Esophagus muscularis mucosa (tissue), 4 donors: ENCODE measurements at regions not wholly inside any gene's neighbourhood (a gene's known extent, or its start where the extent isn't known, plus 50 kb on each side); places are given as distances from the start of the nearest gene placed in this dataset.

Source experiments
- DNase-seq: peaks from one replicate; pipeline ENCODE4 v3.0.0-alpha.2; 2017; ENCODE audit errors: extremely low spot score
- H3K27ac ChIP-seq, 4 donors: fragments of 200-600 bp; sonication (generic); replicated peaks in 1 of 4; 1 replicate in 3 of 4; 2 replicates in 1 of 4; pipeline ENCODE4 v1.5.1; 2016 to 2019; ENCODE audit warnings: mild to moderate bottlenecking in 1 of 4
- H3K27me3 ChIP-seq, 4 donors: fragments of 200-600 bp; sonication (generic); one replicate each; pipeline versions ENCODE4 v1.5.1 to v1.6.0; 2016 to 2019
- H3K36me3 ChIP-seq, 4 donors: fragments of 200-600 bp; sonication (generic); one replicate each; pipeline ENCODE4 v1.5.1; 2016 to 2019
- H3K4me1 ChIP-seq, 4 donors: fragments of 200-600 bp; sonication (generic); one replicate each; pipeline ENCODE4 v1.5.1; 2016 to 2019
- H3K4me3 ChIP-seq, 4 donors: fragments of 200-600 bp; sonication (generic); 1 replicate in 2 of 4; 2 replicates in 2 of 4; pipeline ENCODE4 v1.5.1; 2016 to 2019; ENCODE audit warnings: mild to moderate bottlenecking in 4 of 4, moderate library complexity in 1 of 4
- H3K9me3 ChIP-seq, 4 donors: fragments of 200-600 bp; sonication (generic); 1 replicate in 3 of 4; 2 replicates in 1 of 4; pipeline ENCODE4 v1.5.1; 2016 to 2019
- CTCF ChIP-seq, 3 experiments: fragments of 200-600 bp in 2 of 3; fragments of 450-650 bp in 1 of 3; sonication (generic) in 2 of 3; IDR thresholded peaks; one replicate each; pipeline ENCODE4 v1.5.1; 2017 to 2019; ENCODE audit warnings: antibody characterized with exemption in 3 of 3, mild to moderate bottlenecking in 2 of 3, moderate library complexity in 1 of 3
- EP300 ChIP-seq: sonication (generic); formaldehyde crosslinking; IDR thresholded peaks from one replicate; pipeline ENCODE4 v1.6.1; 2017; ENCODE audit warnings: antibody characterized with exemption
- POLR2A ChIP-seq: fragments of 450-650 bp; IDR thresholded peaks from one replicate; pipeline ENCODE4 v1.6.1; 2017; ENCODE audit warnings: antibody characterized with exemption, moderate library complexity, mild to moderate bottlenecking, low read depth
- POLR2AphosphoS5 ChIP-seq, 2 donors: sonication (generic); formaldehyde crosslinking; IDR thresholded peaks; one replicate each; pipeline ENCODE4 v1.6.1; 2017; ENCODE audit warnings: antibody characterized with exemption in 2 of 2
- WGBS: methylation state at CpG from one replicate; pipeline ENCODE4 v1.1.5; 2018; 5-methylcytosine and 5-hydroxymethylcytosine counted together
- intact Hi-C: fragments of 100-400 bp; cut with DNase I; formaldehyde crosslinking; loops from one replicate; pipeline ENCODE4 v1.15.1; 2023

DNA sequence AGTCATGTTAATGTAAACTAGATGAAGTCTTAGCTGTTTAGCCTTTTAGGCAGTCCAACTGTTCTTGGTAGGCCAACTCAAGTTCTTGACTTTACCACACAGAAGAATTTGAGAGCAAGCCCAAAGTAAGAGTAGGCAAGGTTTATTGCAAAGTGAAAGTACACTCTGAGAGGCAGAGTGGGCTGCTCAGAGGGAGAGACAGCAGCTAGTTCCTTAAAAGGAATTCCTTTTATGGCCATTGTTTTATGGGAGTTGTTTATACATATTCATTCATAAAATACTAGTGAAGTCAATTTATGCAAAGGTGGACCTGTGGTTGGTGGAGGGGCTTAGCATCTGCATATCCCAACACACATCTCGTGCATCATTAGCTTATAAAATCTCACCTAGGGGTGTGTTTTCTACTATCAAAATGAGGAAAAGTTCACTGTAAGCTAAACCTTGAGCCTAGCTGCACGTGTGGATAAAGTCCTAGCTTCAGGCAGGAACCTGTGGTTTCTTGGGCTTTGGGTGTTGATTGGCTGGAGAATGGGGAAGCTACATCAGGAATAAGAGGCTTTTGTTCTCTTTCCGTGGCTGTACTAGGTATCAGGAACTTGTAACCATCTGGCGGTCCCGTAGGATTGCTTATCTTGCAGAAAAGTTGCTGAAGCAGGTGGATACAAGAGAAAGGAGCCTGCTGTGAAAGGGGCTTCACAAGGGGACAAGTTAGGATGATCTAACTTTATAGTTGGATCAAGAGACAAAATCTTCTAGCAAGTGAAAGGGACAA, 110.4 kb upstream of the GULP1 start:
- intact Hi-C loops: no loop called here
- H3K9me3 ChIP-seq: no peaks in the 10 kb centered on the region
- TF ChIP-seq POLR2A (no peak), CTCF (IDR thresholded peaks at IDR 0.05) (no peak), POLR2AphosphoS5 (IDR thresholded peaks at IDR 0.05) (no peak), EP300 (no peak)
- 76% methylated on average over 5 of the region's 5 CpGs for WGBS
- no peak for DNase-seq
- no peaks in the 10 kb centered on the region for H3K4me1 ChIP-seq
- no peaks in the 10 kb centered on the region for H3K36me3 ChIP-seq
- H3K27ac ChIP-seq: no peak overlapping the region
- no peak overlapping the region for H3K4me3 ChIP-seq
- H3K27me3 ChIP-seq: no peaks in the 10 kb centered on the region

DNA sequence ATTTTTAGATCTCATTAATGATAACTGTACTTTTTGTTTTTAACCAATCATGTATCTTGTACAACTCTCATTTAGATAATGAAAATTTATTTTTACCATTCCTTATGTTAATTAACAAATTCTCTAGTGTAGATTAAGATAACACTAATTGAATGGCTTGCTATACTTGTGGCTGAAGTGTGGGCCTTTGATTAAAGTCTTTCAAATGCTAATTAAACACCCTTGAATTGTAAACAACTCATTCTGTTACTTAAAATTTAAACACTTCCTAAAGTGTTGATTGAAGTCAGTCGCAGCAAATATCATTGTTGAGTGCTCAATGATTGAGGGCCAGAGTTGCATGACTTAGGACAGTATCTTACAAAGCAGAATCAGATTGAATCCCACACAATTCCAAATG, 109.8 kb upstream of the GULP1 start:
- Histone ChIP-seq H3K4me3 (no peak overlapping the region), H3K27me3 (no peaks in the 10 kb centered on the region), H3K36me3 (no peaks in the 10 kb centered on the region), H3K4me1 (no peaks in the 10 kb centered on the region), H3K9me3 (no peaks in the 10 kb centered on the region), H3K27ac (no peak overlapping the region)
- 76% methylated on average over 1 of the region's 1 CpG for WGBS
- DNase-seq: no peak
- intact Hi-C loops: no loop called here
- TF ChIP-seq EP300: no peak
- TF ChIP-seq POLR2AphosphoS5 (IDR thresholded peaks at IDR 0.05): no peak
- TF ChIP-seq CTCF (IDR thresholded peaks at IDR 0.05): no peak
- TF ChIP-seq POLR2A: no peak

DNA sequence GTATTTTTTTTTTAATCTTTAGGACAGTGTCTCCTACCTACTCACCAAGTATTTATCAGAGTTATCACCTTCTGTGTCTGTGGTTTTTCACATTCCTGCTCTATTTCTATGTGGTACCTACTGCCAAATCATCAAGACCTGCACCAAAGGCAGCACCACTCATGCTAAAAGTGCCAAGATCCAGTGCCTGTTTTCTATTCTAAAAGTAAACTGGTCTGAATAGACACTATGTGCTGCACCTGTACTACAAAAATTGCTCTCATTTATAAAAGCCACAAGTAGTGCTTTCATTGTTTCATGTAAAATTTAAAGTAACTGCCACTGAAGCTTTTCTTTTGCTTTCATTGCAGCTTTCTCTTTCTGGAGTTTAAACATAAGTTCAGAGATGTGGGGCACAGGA, 103.9 kb upstream of the GULP1 start:
- no peak for DNase-seq
- Histone ChIP-seq H3K4me1 (no peaks in the 10 kb centered on the region), H3K9me3 (no peaks in the 10 kb centered on the region), H3K27ac (no peak overlapping the region), H3K4me3 (no peak overlapping the region), H3K36me3 (no peaks in the 10 kb centered on the region), H3K27me3 (no peaks in the 10 kb centered on the region)
- no peak for TF ChIP-seq CTCF (IDR thresholded peaks at IDR 0.05)
- TF ChIP-seq POLR2A: no peak
- TF ChIP-seq EP300: no peak
- no peak for TF ChIP-seq POLR2AphosphoS5 (IDR thresholded peaks at IDR 0.05)
- intact Hi-C loops: no loop called here

DNA sequence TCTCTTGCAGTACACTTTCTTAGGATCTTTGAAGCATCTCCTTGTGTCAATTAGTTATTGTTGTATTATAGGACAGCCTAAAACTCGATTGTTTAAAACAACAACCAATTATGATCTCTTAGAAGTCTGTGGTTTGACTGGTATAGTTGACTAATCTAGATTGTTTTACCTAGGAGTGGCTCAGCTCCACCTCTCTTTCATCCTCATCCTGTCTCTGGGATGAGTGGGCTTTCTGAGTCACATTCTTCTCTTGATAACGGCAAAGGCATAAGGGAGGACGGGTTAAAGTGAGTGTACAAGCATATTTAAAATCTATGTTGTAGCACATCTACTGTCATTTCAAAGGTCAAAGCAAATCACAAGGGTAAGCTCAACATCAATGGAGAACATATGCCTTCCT, 102.3 kb upstream of the GULP1 start:
- Histone ChIP-seq H3K27me3 (no peaks in the 10 kb centered on the region), H3K4me3 (no peak overlapping the region), H3K36me3 (no peaks in the 10 kb centered on the region), H3K4me1 (no peaks in the 10 kb centered on the region), H3K9me3 (no peaks in the 10 kb centered on the region), H3K27ac (no peak overlapping the region)
- DNase-seq: no peak
- 84% methylated on average over 3 of the region's 3 CpGs for WGBS
- intact Hi-C loops: no loop called here
- TF ChIP-seq POLR2A (no peak), POLR2AphosphoS5 (IDR thresholded peaks at IDR 0.05) (no peak), EP300 (no peak), CTCF (IDR thresholded peaks at IDR 0.05) (no peak)

DNA sequence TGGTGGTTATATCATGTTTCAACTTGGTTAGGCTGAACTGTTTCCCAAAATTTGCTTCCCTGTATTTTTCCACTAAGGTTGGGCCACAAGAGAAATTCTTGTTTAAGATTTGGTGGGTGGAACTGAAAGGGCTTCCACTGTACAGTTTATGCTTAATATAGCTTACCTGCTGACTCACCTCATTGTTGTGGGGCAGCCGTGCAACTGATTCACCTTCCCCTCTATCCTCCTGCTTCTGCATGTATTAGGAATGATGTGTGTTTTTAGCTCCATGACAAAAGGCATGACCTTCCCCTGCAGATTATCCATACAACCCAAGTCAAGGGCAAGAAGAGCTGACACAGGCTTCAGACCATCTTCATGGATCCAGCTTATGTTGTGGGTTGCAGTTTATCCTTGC, 98.4 kb upstream of the GULP1 start:
- 80% methylated on average over 1 of the region's 1 CpG for WGBS
- TF ChIP-seq POLR2AphosphoS5 (IDR thresholded peaks at IDR 0.05) (no peak), POLR2A (no peak), CTCF (IDR thresholded peaks at IDR 0.05) (no peak), EP300 (no peak)
- no peak for DNase-seq
- H3K27ac ChIP-seq: no peak overlapping the region
- no peak overlapping the region for H3K4me3 ChIP-seq
- H3K36me3 ChIP-seq: no peaks in the 10 kb centered on the region
- H3K4me1 ChIP-seq: no peaks in the 10 kb centered on the region
- H3K27me3 ChIP-seq: no peaks in the 10 kb centered on the region
- H3K9me3 ChIP-seq: no peaks in the 10 kb centered on the region
- intact Hi-C loops: no loop called here
